T1000 (cell line): ENCODE measurements at regions not wholly inside any gene's neighbourhood (a gene's known extent, or its start where the extent isn't known, plus 50 kb on each side); places are given as distances from the start of the nearest gene placed in this dataset.

Experiments
- DNase-seq: peaks from one replicate; lab custom pipeline; 2025; ENCODE audit warnings: mixed read lengths; lab: John Stamatoyannopoulos, UW

DNA sequence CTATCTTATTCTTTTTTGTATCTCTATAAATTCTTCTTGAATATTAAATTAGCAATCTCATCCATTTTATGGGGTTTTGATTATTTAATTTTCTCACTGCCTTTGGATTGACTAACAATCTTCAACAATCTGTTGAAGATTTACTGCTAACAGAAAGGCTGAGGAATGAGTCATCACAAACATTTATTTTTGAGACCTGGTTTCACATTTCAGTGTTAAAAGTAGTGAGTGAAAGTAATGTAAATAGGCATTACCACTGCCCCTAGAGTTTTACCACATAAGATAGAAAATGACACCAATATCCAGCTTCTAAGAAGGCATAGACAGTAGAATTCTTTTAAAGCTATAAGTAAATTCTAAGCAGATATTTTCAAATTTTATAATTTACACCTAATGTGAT, 472.8 kb downstream of the OLFM4 start:
- DNase-seq, result no peak

DNA sequence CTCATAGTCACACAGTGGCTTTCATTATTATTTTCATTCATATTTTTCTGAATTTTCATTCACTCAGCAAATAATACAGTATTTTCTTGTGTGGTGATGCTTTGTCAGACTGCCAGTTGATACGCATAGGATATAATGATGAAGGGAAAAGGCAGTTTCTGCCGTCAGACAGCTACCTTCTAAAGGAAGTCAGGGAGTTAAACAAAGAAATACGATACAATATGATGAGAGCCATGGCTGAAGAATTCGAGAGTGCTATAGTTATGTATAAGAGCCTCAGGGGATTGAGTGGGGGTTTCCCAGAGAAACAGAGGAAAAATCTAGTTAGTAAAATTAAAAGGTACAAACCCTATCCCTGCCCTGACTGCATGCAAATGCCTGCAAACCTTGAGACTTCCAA, 479.1 kb downstream of the OLFM4 start:
- DNase-seq, result no peak

DNA sequence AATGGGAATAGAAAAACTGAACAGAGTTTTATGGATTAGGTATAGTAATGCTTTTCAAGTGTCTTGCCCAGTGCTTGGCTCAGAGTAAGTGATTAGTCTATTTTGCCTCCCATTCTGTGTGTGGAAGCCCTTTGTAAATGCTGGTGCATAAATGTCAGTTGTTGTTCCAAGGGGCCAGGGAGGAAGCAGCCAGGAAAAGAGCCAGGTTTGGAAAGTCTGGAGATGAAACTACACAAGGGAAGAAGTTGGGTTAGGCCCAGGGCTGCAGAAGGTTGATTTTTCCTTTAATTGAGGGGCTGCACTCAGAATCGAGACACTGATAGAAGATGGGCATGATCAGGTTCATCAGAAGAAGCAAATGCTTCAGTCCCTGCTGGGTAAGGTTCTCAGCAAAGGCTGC, 484.0 kb downstream of the OLFM4 start:
- no peak for DNase-seq

DNA sequence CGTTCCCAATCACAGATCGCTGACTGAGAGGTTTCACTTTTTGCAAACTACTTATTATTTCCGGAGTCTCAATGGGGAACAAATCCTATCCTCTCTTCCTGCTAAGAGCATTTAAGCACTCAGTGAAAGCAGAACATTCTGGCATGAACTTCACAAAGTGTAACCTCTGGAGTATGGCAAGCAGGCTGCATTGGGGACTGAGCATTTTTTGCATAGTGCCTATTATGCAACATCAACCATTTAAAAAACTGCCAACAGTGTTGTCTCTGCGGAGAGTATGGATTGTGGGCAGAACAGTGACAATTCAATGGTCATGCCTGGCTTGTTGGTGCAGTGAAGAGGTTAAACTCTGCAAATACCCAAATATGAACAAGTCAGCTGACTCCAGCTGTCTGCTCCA, 484.6 kb downstream of the OLFM4 start:
- DNase-seq, result no peak

DNA sequence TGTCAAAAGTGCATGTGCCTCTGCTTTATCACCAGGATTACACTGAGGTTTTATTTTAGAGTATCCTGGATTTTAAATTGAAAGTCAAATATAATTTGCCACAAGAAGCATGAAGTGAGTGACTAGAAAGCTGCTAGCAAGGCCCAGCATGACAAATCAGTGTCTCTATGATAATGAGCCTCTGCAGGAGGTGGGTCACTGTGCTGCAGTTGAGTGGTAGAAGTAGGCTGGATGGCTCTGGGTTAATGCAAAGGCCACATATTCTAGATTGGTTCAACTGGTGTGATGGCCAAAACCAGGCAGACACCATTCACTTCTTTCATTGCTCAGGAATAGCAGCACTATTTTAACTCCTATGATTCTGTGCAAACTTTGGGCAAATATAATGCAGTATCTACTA, 491.5 kb downstream of the OLFM4 start:
- no peak for DNase-seq

DNA sequence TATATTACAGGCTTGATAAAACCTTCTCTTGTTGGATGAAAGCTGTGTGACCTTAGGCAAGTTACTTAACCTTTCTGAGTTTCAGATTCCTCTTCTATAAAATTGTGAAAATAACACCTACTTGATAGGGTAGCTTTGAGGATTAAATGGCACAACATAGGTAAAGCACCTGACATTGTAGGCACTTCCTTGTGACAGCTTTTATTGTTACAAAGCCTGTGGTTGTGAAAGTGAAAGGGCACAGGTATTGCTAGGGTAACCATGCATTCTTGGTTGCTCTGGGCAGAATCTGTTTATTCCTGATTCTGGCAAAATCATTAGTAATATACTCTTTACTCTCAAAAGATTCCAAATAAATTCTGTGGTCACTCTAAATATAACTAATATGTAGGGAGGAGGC, 493.4 kb downstream of the OLFM4 start:
- no peak for DNase-seq

DNA sequence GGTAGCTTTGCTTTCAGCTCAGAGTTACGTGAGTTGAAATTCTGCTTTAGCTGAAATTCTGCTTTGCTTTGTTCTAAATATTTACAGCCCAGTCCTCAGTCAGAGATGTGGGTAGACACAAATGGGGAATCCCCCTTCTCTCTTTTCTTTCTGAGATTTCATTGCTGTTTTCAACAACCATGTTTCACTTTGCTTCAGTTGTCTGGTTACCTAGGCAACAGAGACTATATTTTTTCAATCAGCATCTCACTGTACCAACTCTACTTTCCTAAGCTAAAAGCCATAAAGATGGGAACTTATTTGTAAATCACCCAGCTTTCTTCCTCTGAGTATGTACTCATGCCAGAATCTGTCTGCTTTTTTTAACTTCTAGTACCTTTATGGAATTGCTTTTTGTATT, 509.0 kb downstream of the OLFM4 start:
- DNase-seq, result no peak

DNA sequence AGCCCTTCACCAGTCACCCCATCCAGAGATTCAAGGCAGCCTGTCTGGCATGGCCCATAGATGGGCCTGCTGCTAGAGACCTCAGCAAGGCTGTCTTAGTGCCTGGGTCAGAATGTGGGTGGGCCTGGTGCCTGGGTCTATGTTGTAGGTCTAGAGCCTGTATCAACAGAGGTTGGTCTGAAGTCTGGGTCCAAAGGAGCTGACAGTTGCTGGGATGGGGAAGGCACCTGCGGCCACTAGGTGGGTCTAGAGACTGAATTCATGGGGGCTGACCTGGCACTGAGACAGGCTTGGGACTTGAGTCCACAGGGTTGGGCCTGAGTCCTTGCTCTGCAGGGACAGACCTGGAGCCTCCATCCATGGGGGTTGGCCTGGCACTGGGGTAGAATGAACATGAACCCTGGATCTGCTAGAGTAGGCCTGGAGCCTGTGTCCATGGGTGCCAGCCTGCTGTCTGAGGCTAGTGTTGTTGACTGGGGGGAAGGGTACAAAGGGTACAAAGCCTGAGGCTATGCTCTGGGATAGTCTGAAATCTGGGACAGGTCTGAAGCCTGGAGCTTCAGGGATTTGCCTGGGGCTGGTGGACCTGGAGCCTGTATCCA, 516.8 kb downstream of the OLFM4 start:
- DNase-seq, result no peak

DNA sequence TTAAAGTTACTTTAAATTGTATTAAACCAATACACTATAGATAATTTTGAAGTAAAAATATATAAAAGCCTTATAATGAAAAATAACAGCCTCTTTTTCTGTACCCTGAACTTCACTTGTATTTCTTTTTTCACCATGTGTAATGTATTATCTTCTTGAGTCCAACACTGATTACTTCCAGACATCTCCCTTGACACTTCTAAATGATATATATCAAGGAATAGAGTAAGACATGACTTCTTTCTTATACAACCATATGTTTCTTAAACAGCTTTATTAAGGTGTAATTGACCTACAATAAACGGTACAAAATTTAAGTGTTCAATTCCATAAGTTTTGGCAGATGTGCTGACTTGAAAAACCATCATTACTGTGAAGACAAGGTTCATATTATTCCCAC, 531.9 kb downstream of the OLFM4 start:
- DNase-seq, result no peak

DNA sequence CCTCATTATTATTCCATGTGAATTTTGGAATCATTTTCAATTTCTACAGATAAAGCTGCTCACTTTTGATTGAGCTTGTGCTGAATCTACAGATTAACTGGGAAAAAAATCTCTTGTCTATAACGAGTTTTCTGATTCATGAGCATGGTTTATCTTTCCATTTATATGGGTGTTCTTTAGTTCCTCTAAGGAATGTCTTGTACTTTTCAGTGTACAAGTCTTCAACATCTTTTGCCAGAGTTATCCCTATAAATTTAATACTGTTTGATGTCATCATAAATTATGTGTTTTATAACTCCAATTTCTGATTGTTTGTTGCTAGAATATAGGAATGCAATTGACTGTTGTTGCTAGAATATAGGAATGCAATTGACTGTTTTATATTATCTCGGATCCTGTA, 533.8 kb downstream of the OLFM4 start:
- no peak for DNase-seq

DNA sequence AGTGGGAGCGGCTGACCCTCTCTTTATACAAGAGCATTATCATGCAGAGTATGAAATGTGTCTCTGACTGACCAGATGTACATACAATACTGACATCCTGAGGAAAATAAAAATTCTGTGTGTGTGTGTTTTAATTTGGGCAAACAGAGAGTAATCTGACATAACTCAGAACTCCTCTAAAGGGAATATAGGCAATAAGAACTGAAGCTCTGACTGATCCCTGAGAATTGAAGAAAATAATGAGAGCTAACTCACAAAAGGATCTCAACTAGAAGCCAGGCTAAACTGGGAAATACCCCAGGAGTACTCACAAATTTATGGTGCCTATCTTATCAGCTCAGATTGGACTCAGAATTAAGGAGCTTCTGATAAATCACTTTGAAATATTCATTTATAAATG, 539.9 kb downstream of the OLFM4 start:
- DNase-seq, result no peak

DNA sequence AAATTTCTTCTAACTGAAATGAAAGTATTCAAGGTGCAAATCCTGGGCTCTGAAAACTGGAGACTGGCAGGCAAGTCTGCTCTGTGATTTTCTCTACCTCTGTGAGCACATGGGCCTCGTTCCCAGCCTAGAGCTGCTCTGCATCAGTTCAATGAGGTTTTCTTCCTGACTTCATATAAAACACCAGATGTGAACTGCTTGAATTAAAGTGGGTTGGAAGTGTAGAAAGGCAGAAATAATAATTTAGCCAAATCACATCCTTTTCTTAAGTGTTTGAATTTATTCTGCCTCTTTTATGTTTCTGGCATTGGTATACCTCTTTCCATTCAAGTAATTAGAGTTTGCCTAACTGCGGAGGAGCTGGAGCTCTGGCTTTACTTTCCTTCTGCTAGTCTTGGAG, 540.8 kb downstream of the OLFM4 start:
- DNase-seq, result no peak

DNA sequence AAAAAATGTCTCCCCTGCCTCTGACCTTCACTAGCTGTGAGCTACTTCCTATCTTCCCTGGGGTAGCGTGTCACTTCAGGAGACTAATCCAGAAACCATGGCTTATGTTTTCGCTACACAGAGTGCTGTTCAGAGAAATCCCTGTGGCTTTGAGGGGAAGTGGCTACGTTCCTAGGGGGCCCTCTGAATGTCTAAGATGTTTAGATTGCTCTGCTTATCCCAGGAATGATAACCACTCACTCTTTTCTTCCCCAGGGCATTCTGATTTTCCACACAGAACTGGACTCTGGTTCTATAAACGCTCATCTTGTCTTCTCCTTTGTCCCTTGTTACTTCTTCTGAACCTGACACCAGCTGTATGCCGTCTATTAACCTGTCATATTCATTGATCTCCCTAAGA, 572.5 kb downstream of the OLFM4 start:
- DNase-seq, result no peak

DNA sequence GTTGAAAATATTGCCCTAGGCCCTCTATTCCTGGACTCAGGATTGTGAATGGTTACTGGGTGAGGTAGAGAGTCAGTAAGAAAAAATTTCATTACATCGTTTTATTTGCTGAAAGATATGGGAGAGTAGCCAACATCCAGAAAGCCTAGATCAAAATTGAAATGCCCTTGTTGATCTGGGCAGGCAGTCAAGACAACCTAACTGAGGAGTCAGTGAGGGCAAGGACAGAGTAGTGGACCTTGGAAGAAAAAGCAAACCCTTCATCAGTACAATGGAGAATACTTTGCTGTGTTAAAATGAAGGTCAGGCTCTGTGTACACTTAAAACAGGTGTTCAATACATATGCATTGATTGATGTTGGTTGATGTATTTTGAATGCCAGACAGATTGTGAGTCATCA, 576.7 kb downstream of the OLFM4 start:
- no peak for DNase-seq

DNA sequence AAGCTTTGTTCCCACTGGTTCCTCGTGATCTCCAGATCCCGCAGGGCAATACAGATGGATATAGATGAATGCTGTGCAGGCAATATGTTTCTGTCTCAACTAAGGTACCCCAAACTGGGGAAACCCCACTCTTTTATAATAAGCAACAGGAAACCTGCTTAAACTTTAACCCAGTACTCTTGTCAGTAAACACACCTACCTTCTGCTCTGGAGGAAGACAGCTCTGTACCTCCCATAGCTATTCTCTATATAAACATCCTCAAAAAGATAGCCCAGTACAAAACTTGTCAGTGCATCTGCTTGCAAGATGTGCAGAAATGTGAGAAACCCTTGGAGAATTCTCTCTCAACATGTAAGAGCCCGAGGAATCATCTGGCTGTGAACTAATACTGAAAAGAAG, 583.6 kb downstream of the OLFM4 start:
- DNase-seq, result no peak

DNA sequence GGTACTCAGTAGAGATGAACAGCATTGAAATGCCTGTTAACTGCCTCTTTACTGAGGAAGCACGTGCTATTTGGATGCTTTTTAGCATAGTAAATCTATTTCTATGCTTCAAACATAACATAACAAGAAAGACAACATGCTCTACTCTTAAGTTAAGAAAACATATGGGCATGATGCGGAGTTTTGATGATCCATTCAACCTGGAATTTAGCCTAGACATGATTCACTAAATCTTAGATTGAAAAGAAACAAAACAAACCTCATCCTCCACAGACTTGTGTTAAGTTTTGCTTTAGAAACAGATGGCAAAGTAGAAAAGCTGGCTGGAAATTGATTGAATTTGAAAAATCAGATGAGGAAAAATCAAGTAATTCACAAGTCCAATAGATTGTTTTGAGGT, 593.8 kb downstream of the OLFM4 start:
- DNase-seq, result no peak

DNA sequence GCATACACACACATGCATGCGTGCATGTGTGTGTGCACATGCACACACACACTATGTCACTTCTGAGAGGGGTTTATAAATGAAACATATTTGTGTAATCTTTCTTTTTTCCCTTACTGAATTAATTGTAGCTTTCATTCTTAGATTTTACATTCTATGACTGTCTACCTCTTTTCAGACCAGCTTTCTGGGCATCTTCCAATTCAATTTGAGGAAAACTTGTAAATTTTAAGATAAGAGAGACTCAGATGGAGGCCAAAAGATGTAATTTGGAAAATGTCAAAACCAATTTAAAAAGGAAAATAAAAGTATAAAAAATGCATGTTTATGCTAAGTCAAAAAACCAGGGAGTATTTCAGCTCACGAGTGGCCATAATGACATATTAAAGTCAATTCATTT, 594.5 kb downstream of the OLFM4 start:
- DNase-seq, result no peak

DNA sequence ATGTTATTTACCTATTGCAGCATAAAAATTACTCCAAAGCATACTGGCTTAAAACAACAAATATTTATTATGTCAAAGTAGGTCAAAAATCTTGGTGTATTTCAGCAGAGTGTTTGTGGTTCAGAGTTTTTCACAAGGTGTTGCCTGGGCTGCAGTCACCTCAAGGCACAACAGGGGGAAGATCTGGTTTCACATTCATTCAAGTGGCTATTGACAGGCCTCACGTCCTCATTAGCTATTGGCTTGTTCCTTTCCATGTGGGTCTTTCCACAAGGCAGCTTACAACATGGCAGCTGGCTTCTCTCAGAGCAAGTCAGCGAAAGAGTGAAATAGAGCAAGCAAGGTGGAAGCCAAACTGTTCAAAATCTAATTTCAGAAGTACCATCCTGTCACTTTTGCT, 602.9 kb downstream of the OLFM4 start:
- DNase-seq, result no peak

DNA sequence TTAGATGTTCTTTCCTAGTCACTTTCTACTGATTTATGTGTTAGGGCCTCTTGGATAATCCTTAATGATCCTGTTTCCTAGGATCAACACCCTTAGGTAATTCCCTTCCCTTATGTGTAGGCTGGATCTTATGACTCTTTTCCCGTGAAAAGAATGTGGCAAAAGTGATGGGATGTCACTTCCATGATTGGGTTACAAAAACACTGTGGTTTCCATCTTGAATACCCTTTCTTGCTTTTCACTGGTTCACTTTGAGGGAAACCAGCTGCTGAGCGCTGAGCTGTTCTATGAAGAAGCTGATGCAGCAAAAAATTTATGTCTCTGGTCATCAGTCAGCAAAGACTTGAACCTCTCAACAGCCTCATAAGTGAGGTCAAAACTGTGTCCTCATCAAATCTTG, 609.4 kb downstream of the OLFM4 start:
- no peak for DNase-seq

DNA sequence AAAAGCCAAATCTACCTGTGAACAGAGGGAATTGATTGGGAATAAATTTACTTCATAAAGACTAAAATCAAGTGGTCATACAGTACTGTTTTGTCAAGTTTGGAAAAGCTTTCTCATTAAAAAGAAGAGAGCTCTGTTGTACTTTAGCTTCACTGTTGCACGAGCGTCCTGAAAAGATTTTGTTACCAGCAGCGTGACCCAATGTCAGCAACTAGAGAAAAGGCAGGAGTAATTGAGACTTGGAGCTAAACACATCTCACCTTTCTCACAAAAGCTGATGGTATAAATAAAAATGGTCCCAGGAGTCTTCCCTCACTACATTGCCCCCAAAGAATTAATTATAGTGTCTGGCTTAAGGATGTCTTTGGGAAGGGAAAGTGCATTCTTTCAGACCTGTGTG, 613.7 kb downstream of the OLFM4 start:
- DNase-seq, result no peak

DNA sequence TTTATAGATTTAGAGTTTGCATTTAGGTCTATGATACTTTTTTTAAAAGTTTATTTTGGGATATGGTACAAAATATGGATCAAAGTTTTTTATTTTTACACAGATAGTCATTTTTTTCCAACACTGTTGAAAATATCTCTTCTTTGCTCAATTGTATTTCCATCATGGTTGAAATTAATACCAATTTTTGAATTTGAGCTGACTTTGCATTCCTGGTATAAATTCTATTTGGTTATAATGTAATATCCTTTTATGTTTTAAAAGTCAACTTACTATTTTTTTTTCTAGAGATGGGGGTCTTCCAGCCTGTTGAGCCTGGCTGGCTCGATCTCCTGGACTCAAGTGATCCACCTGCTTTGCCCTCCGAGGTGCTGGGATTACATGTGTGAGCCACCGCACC, 620.1 kb downstream of the OLFM4 start:
- no peak for DNase-seq

DNA sequence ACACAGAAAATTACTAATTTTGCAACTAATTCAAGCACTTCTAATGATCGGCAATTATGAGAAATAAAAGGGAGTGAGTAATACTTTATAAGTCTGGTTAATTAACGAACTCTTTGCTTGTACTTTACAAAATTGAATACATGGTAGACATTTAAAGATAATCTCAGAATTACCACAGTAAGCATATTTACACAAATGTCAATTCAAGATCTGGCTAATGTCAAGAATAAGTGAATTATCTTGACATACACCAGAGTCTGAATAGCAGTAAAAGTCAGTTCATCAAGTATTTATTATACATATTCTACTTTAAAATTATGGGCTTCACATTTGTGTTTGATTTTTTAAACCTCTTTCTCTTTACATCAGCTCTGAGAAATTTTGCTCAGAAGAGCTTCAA, 643.4 kb downstream of the OLFM4 start:
- DNase-seq, result no peak

DNA sequence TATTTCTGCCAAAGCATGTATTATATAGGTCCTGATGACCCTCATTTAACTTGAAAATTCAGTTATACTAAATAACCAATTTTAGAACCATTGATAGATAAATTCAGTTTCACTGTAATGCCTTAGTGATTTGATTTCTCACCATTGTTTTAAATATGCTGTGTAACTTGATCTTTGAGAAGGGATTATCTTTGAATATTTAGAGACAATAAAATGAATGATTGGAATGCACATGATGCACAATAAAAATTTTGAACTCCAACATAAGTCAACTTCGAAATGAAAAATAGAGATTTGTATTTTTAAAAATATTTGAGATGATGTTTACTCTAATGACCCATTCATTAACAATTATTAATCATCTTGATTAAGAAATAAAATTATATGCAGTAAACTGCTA, 654.5 kb downstream of the OLFM4 start:
- DNase-seq, result no peak

DNA sequence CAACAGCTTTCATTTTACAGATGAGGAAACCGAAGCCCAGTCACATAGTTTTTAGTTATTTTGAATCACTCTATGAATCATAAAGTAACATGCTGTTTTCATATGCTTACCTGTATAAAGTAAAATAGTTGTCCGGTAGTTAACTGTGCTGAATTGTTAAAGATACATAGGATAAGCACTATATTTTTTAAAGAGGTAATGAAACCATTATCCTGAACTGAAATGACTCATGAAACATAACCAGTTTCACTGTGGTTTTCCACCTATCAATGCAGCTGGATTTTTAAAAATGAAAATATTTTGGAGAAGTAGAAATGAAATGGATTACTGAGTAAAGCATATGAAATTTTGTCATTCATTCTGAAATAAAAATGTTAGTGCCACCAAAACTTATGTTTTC, 655.0 kb downstream of the OLFM4 start:
- no peak for DNase-seq

DNA sequence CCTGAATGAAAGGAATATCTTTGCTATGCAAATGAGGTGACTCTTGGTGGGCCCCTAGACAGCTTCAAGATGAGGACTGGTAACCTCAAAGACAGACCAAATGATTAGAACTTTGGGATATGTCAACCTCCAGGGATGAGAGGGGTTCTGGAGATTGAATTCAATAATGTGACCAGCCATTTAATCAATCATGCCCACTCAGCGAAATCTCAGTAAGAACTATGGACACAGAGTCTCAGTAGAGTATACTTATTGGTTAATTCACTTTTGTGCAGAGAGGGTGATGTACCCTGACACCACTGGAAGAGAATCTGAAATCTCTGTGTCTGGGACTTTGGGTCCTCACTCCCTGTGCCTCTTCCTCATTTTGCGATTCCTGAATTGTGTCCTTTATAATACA, 662.8 kb downstream of the OLFM4 start:
- DNase-seq, result no peak
